GM21447 (cell line): ENCODE measurements at regions not wholly inside any gene's neighbourhood (a gene's known extent, or its start where the extent isn't known, plus 50 kb on each side); places are given as distances from the start of the nearest gene placed in this dataset.
"Not testable (repeated sequence)": the region's sequence is repeated elsewhere in the genome, so short reads cannot be mapped to it uniquely, and the experiment has no call there.

ENCODE experiments used
- ATAC-seq: cut with Tn5 transposase; IDR thresholded peaks from one replicate; pipeline ENCODE4 v1.9.1; 2021; ENCODE audit not compliant: unreplicated experiment

DNA sequence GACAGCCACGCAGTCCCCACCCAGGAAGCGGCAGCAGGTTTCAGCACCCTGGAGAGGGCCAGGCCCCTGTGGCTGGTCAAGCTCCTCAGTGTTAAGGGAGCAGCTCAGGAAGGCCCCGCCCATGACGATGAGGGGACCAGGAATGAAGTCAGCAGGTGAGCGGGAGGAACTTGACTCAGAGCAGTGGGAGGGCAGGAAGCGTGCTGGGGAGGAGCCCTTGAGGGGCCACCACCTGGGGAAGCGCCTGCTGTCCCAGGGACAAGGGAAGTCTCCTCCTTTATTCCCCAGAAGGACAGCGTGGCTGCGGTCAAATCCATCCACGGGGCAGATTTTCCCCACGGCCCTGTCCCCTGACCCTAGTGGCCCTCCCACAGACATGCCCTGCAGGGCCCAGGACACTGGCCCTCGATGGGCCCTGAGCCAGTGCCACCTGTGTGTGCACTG, 357.6 kb downstream of the ADGRD1 start:
- not testable (repeated sequence) for ATAC-seq

GRCh38 chr12:131311764-131312163, 358.1 kb downstream of the ADGRD1 start:
- ATAC-seq = no peak

GRCh38 chr12:131312382-131312781, 358.7 kb downstream of the ADGRD1 start:
- not testable (repeated sequence) for ATAC-seq

DNA sequence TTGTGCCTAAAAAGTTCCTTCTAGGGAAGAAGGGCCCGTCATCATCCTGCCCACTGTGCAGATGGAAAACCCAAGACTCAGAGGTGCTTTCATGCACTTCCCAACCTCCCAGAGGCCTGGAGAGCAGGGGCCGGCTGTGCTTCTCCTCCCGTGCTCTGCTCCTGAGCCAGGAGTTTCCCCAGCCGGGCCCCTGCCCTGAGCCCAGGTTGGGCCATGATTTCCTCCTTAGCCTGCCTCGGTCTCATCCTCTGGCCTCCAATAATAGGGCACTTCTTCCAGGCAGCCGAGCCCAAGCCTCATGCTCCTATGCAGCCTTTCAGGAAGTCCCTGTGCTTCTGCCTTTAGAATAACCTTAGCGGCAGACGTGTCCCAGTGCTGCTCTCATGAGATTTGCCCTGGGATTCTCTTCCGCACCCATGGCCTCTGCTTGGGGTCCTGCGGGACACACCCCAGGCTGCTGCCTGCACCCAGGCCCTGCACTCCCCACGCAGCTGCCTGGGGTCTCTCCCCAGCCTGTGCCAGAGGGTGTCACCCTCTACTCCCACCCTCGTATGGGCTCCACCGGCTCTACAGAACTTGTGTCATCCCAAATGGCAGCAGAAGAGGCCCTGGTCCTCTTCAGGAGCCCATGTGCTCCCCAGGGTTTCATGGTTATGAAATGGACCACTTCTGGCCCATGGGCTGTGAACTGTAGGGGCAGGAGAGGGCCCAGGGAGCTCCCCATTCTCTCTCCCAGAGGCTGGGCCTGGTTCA, 359.3 kb downstream of the ADGRD1 start:
- no peak for ATAC-seq

DNA sequence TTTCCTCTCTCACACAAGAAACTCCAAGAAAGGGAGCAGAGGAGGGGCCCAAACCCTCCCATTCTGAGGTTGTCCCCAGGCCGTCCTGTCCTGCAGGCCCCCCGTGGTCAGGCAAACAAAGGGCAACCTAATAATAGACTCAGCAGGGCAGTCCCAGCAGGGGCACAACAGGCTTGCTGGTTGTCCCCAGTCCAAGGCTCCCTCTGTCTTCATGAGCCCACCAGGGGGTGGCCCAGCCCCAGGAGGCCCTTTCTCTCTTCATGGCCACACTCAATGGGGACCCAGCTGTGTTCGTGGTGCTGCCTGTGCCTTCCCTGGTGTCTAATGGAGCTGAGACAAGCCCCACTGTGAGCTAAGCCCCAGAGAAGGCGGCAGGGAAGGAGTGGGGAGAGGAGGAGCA, 359.9 kb downstream of the ADGRD1 start:
- no peak for ATAC-seq

- ATAC-seq = no peak
Observed at GRCh38 chr12:131314524-131315090, 360.9 kb downstream of the ADGRD1 start.

- no peak for ATAC-seq
Observed at GRCh38 chr12:131315601-131316000, 361.9 kb downstream of the ADGRD1 start.

DNA sequence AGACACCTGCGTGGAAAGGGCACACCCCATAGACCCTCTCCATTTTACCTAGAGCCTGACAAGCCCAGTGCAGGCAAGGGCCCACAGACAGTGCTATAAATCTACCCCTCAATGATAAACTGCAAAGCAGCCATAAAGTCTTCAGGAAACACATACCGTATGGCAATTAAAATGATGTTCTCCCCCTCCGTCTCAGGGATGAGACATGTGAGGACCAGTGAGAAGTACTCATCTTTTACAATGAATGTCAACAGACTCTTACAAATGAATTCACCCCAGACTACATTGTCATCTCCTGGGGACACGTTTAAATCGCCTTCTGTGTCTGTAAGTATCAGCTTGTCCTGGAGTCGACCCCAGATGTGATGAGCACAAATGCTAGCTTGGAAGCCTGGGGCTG, 362.7 kb downstream of the ADGRD1 start:
- no peak for ATAC-seq

DNA sequence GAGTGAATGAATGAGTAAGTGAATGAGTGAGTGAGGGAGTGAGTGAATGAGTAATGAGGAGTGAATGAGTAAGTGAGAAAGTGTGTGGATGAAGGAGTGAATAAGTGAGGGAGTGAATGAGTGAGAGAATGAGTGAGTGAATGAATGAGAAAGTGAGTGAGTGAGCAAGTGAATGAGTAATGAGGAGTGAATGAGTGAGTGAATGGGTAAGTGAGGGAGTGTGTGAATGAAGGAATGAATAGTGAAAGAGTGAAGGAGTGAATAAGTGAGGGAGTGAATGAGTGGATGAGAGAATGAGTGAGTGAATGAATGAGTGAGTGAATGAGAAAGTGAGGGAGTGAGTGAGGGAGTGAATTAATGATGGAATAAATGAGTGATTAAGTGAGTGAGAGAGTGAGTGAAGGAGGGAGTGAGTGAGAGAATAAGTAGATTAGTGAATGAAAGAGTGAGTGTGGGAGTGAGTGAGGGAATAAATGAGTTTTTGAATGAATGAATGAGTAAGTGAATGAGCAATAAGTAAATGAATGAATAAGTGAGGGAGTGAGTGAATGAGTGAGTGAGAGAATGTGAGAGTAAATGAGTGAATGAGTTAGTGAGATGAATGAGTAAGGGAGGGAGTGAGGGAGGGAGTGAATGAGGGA, 364.5 kb downstream of the ADGRD1 start:
- no peak for ATAC-seq

- no peak for ATAC-seq
Observed at GRCh38 chr12:131321988-131322387, 368.3 kb downstream of the ADGRD1 start.

- ATAC-seq = not testable (repeated sequence)
Observed at GRCh38 chr12:131322460-131322859, 368.8 kb downstream of the ADGRD1 start.

DNA sequence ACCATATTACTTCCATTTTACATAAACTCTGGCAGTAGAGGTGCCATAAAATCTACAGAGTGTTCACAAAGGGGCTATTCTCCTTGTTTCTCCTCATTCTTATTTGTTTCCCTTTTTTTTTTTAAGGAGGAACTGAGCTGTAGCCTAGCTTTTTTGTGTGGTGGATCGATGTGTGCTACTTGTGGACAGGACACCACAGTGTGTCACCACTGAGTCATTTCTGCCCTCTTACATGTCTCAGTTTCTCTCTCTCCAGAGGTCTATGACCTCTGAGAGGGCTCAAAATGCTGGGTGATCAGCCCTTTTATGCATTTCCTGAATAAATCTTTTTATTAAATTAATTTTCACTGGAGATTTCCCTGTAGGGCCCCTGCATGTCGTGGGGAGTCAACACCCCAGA, 370.2 kb downstream of the ADGRD1 start:
- no peak for ATAC-seq

GRCh38 chr12:131327521-131328488, 374.1 kb downstream of the ADGRD1 start:
- no peak for ATAC-seq

DNA sequence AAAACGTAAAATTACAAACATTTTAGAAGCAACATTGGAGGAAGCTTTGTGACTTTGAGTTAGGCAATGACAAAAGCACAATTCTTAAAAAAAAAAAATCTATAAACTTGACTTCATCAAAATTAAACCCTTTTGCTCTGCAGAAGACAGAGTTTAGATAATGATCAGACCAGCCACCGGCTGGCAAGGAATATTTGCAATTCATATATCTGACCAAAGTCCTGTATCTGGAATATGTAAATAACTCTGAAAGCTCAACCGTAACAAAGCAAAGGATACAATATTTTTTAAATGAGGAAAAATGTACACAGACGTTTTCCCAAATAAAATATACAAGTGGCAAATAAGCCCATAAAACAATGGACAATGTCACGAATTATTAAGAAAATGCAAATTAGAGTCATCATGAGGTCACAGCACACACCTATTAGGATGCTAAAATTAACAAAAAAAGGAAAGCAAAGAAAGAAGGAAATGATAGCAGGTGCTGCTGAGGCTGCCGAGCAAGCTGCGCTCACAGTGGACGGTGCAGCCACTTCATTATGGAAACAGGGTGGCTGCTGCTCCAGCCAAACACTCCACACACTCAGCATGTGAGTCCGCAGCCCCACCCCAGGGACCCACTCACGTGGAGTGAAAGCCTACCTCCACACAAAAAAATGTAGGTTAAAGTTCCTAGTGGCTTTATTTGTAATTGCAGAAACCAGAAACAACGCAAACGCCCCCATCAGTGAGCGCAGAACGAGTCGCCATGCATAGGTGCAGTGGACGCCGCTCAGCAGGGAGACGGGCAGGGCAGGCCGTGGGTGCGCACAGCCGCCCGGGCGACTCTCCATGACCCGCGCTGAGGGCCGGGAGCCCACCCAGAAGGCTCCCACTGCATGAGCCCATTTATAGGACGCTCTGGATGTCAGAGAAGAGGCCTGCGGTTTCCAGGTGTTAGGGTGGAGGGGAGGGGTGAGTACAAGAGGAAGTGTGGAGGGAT, 375.4 kb downstream of the ADGRD1 start:
- ATAC-seq = not testable (repeated sequence)

DNA sequence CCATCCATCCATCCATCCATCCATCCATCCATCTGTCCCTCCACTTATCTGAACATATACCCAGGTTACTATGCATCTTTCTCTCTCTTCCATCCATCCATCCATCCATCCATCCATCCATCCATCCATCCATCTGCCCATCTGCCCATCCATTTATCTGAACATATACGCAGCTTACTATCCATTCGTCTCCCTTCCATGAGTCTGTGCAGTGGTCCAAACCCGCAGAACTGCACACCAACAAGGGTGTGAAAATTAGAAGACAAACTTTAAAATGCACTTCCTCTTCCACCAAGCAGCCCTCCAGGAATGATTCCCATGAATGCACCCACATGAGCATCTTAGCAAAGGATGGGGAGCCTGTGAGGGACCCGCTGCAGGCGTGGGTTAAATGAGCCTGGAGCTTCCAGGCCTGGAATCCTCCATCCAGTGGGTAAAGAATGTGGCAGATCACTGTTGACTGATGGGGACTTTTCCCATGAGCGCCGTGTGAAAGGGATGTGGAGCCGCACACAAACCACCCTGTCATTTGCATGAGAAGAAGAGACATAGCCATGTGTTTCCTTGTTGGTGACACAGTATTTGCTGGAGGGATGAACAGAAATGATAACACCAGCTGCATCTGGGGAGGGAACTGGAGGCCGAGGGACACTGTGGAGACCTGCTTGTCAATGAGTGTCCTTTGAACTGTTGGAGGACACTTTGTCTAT, 376.6 kb downstream of the ADGRD1 start:
- ATAC-seq = no peak

- no peak for ATAC-seq
Observed at GRCh38 chr12:131331148-131331750, 377.5 kb downstream of the ADGRD1 start.

DNA sequence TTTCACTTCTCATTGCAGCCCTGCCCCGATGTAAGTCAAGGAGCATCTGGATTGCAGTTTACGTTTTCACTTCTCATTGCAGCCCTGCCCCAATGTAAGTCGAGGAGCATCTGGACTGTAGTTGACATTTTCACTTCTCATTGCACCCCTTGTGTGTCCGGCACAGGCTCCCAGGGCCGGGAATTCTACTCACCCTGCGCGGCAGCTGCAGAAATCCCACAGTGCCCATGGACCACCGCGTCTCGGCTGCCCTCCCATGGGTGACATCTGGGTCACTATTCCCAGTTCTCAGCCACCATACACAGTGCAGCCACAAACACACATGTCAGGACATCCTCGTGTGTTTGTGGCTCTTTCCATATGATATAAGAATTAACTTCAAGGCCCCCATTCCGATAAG, 378.5 kb downstream of the ADGRD1 start:
- ATAC-seq = no peak

- ATAC-seq = no peak
Observed at GRCh38 chr12:131333136-131333535, 377.8 kb upstream of the SFSWAP start.
